ENCODE measurements at regions not wholly inside any gene's neighbourhood (a gene's known extent, or its start where the extent isn't known, plus 50 kb on each side); places are given as distances from the start of the nearest gene placed in this dataset.
A peak's percentile ranks its signal among the peaks of the same experiment; 100 is the strongest.

DNA sequence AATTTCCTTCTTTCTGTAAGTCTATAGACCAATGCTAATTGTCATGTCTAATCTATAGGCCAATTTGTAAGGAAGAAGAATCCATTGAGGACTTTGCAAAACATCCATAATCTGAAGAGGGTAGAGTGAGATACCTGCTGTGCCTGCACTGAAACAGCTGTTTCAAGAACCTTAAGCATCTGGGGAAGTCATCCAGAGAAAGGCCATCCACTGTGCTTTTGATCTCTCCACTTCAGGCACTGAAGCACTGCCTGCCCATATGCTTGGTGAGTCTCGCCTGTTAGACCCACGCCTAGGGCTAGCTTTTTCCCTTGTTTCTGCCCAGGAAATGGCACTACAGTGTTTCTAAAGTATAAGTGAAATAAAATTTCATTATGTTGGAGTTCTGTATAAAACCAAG lies 921.8 kb upstream of the EPHA7 start:
- no peaks in the 10 kb centered on the region for H3K4me1 ChIP-seq (ENCODE audit: control insufficient read depth in 4 of 4, insufficient read depth in 4 of 4, low read length in 3 of 4)
- no peak overlapping the region for H3K27ac ChIP-seq (ENCODE audit: low read depth in 1 of 2, low read length in 2 of 2)
- H3K9me3 ChIP-seq (ENCODE audit: control insufficient read depth in 4 of 4, low read length in 3 of 4), result no peaks in the 10 kb centered on the region
- no peak overlapping the region for H3K9ac ChIP-seq (ENCODE audit: low read depth in 1 of 2, low read length in 2 of 2)
- DNase-seq (ENCODE audit: low spot score), result no peak
- TF ChIP-seq YY1 (IDR thresholded peaks at IDR 0.05) (no peak), EGR1 (IDR thresholded peaks at IDR 0.05; ENCODE audit: low read depth in 2 of 2) (no peak), JUND (IDR thresholded peaks at IDR 0.05) (no peak), GABPA (IDR thresholded peaks at IDR 0.05 in 1 of 2, conservative IDR thresholded peaks at IDR 0.05 in 1 of 2) (no peak), ATF3 (IDR thresholded peaks at IDR 0.05) (no peak)
- TF ChIP-seq, protein P1, sequence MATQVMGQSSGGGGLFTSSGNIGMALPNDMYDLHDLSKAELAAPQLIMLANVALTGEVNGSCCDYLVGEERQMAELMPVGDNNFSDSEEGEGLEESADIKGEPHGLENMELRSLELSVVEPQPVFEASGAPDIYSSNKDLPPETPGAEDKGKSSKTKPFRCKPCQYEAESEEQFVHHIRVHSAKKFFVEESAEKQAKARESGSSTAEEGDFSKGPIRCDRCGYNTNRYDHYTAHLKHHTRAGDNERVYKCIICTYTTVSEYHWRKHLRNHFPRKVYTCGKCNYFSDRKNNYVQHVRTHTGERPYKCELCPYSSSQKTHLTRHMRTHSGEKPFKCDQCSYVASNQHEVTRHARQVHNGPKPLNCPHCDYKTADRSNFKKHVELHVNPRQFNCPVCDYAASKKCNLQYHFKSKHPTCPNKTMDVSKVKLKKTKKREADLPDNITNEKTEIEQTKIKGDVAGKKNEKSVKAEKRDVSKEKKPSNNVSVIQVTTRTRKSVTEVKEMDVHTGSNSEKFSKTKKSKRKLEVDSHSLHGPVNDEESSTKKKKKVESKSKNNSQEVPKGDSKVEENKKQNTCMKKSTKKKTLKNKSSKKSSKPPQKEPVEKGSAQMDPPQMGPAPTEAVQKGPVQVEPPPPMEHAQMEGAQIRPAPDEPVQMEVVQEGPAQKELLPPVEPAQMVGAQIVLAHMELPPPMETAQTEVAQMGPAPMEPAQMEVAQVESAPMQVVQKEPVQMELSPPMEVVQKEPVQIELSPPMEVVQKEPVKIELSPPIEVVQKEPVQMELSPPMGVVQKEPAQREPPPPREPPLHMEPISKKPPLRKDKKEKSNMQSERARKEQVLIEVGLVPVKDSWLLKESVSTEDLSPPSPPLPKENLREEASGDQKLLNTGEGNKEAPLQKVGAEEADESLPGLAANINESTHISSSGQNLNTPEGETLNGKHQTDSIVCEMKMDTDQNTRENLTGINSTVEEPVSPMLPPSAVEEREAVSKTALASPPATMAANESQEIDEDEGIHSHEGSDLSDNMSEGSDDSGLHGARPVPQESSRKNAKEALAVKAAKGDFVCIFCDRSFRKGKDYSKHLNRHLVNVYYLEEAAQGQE (IDR thresholded peaks at IDR 0.05), result no peak
- TF ChIP-seq, protein P2, sequence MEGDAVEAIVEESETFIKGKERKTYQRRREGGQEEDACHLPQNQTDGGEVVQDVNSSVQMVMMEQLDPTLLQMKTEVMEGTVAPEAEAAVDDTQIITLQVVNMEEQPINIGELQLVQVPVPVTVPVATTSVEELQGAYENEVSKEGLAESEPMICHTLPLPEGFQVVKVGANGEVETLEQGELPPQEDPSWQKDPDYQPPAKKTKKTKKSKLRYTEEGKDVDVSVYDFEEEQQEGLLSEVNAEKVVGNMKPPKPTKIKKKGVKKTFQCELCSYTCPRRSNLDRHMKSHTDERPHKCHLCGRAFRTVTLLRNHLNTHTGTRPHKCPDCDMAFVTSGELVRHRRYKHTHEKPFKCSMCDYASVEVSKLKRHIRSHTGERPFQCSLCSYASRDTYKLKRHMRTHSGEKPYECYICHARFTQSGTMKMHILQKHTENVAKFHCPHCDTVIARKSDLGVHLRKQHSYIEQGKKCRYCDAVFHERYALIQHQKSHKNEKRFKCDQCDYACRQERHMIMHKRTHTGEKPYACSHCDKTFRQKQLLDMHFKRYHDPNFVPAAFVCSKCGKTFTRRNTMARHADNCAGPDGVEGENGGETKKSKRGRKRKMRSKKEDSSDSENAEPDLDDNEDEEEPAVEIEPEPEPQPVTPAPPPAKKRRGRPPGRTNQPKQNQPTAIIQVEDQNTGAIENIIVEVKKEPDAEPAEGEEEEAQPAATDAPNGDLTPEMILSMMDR (IDR thresholded peaks at IDR 0.05; ENCODE audit: low read depth, low read length, missing input control), result no peak
- WGBS, result 73% methylated on average over 2 of the region's 2 CpGs
- no peak overlapping the region for H3K4me3 ChIP-seq (ENCODE audit: low read depth in 1 of 3, low read length in 3 of 3)
- H3K27me3 ChIP-seq (ENCODE audit: control insufficient read depth in 4 of 4, insufficient read depth in 4 of 4, low read length in 3 of 4), result no peaks in the 10 kb centered on the region
- no peaks in the 10 kb centered on the region for H3K36me3 ChIP-seq (ENCODE audit: control insufficient read depth in 4 of 4, insufficient read depth in 3 of 4, low read depth in 1 of 4, low read length in 3 of 4)

GRCh38 chr6:94323853-94324252 lies 904.5 kb upstream of the EPHA7 start:
- TF ChIP-seq JUND (IDR thresholded peaks at IDR 0.05) (no peak), ZBTB33 (IDR thresholded peaks at IDR 0.05) (no peak), YY1 (IDR thresholded peaks at IDR 0.05) (no peak), RAD21 (IDR thresholded peaks at IDR 0.05) (peak; percentile 25 to 43), TAF1 (conservative IDR thresholded peaks at IDR 0.05) (no peak), EGR1 (IDR thresholded peaks at IDR 0.05; ENCODE audit: low read depth in 2 of 2) (no peak)
- TF ChIP-seq, protein P1 (IDR thresholded peaks at IDR 0.05), result no peak
- H3K9me3 ChIP-seq (ENCODE audit: control insufficient read depth in 4 of 4, low read length in 3 of 4), result no peaks in the 10 kb centered on the region
- no peak overlapping the region for H3K4me3 ChIP-seq (ENCODE audit: low read depth in 1 of 3, low read length in 3 of 3)
- no peaks in the 10 kb centered on the region for H3K4me1 ChIP-seq (ENCODE audit: control insufficient read depth in 4 of 4, insufficient read depth in 4 of 4, low read length in 3 of 4)
- no peak overlapping the region for H3K27ac ChIP-seq (ENCODE audit: low read depth in 1 of 2, low read length in 2 of 2)
- WGBS, result 81% methylated on average over 1 of the region's 1 CpG
- no peak overlapping the region for H3K9ac ChIP-seq (ENCODE audit: low read depth in 1 of 2, low read length in 2 of 2)
- no peaks in the 10 kb centered on the region for H3K36me3 ChIP-seq (ENCODE audit: control insufficient read depth in 4 of 4, insufficient read depth in 3 of 4, low read depth in 1 of 4, low read length in 3 of 4)
- peaks cover 0 to 2% (median 0%) of the 10 kb centered on the region in 4 donors for H3K27me3 ChIP-seq (ENCODE audit: control insufficient read depth in 4 of 4, insufficient read depth in 4 of 4, low read length in 3 of 4)
- no peak for DNase-seq (ENCODE audit: low spot score)
